HFFc6 (cell line): ENCODE measurements at regions not wholly inside any gene's neighbourhood (a gene's known extent, or its start where the extent isn't known, plus 50 kb on each side); places are given as distances from the start of the nearest gene placed in this dataset.
"Not testable (repeated sequence)": the region's sequence is repeated elsewhere in the genome, so short reads cannot be mapped to it uniquely, and the experiment has no call there.

Experiments used
- DNase-seq: peaks from one replicate; pipeline ENCODE4 v3.0.0-alpha.2; 2018
- H3K27ac Mint-ChIP-seq: 2 replicates; pipeline ENCODE4 v1.8.0; 2020; ENCODE audit warnings: mild to moderate bottlenecking, mixed read lengths
- H3K27me3 Mint-ChIP-seq: 2 replicates; pipeline ENCODE4 v1.8.0; 2021; ENCODE audit warnings: mild to moderate bottlenecking, moderate library complexity, mixed read lengths; ENCODE audit not compliant: insufficient read depth
- H3K36me3 Mint-ChIP-seq: 2 replicates; pipeline ENCODE4 v1.8.0; 2021; ENCODE audit warnings: low read depth, mixed read lengths
- H3K4me1 Mint-ChIP-seq: 2 replicates; pipeline ENCODE4 v1.8.0; 2020; ENCODE audit warnings: low read depth, mixed read lengths
- H3K4me3 Mint-ChIP-seq: 2 replicates; pipeline ENCODE4 v1.8.0; 2020; ENCODE audit warnings: mild to moderate bottlenecking, moderate library complexity, mixed read lengths
- H3K9me3 Mint-ChIP-seq: 2 replicates; pipeline ENCODE4 v1.8.0; 2020; ENCODE audit warnings: mild to moderate bottlenecking, mixed read lengths
- CTCF ChIP-seq: fragments of 200-600 bp; sonication (generic); IDR thresholded peaks from 2 replicates; pipeline ENCODE4 v1.5.0; 2021; ENCODE audit warnings: antibody characterized with exemption, mild to moderate bottlenecking

GRCh38 chr1:83442412-83442811, 556.5 kb downstream of the TTLL7 start:
- not testable (repeated sequence) for H3K4me3 Mint-ChIP-seq, H3K27me3 Mint-ChIP-seq, H3K27ac Mint-ChIP-seq, H3K4me1 Mint-ChIP-seq, DNase-seq, H3K36me3 Mint-ChIP-seq, H3K9me3 Mint-ChIP-seq

GRCh38 chr1:83440586-83440985, 558.3 kb downstream of the TTLL7 start:
- not testable (repeated sequence) for H3K9me3 Mint-ChIP-seq, H3K4me3 Mint-ChIP-seq, DNase-seq, H3K27ac Mint-ChIP-seq, H3K27me3 Mint-ChIP-seq, H3K36me3 Mint-ChIP-seq, H3K4me1 Mint-ChIP-seq

GRCh38 chr1:83440021-83440420, 558.9 kb downstream of the TTLL7 start:
- not testable (repeated sequence) for H3K9me3 Mint-ChIP-seq, H3K4me3 Mint-ChIP-seq, DNase-seq

GRCh38 chr1:83438316-83438715, 560.6 kb downstream of the TTLL7 start:
- not testable (repeated sequence) for H3K36me3 Mint-ChIP-seq, H3K9me3 Mint-ChIP-seq, H3K27me3 Mint-ChIP-seq, H3K4me3 Mint-ChIP-seq, H3K4me1 Mint-ChIP-seq, DNase-seq, H3K27ac Mint-ChIP-seq

More at GRCh38 chr1:83440021-83440420, 558.9 kb downstream of the TTLL7 start:
- H3K36me3 Mint-ChIP-seq, H3K27me3 Mint-ChIP-seq, H3K27ac Mint-ChIP-seq, H3K4me1 Mint-ChIP-seq: not testable (repeated sequence)

- H3K4me1 Mint-ChIP-seq, H3K27ac Mint-ChIP-seq, H3K9me3 Mint-ChIP-seq, H3K36me3 Mint-ChIP-seq, H3K4me3 Mint-ChIP-seq, DNase-seq, H3K27me3 Mint-ChIP-seq: not testable (repeated sequence)
Observed at GRCh38 chr1:83435336-83435735, 563.6 kb downstream of the TTLL7 start.

- H3K9me3 Mint-ChIP-seq, H3K4me3 Mint-ChIP-seq, H3K27ac Mint-ChIP-seq, H3K27me3 Mint-ChIP-seq, H3K4me1 Mint-ChIP-seq, DNase-seq, H3K36me3 Mint-ChIP-seq: not testable (repeated sequence)
Observed at GRCh38 chr1:83427566-83427965, 571.4 kb downstream of the TTLL7 start.

- not testable (repeated sequence) for H3K27ac Mint-ChIP-seq, DNase-seq, H3K36me3 Mint-ChIP-seq, H3K4me1 Mint-ChIP-seq, H3K4me3 Mint-ChIP-seq, H3K27me3 Mint-ChIP-seq, H3K9me3 Mint-ChIP-seq
Observed at GRCh38 chr1:83423382-83423781, 575.5 kb downstream of the TTLL7 start.

GRCh38 chr1:83418558-83418957, 580.4 kb downstream of the TTLL7 start:
- Mint-ChIP-seq H3K27ac (no peak overlapping the region), H3K36me3 (no peaks in the 10 kb centered on the region), H3K9me3 (peaks cover 3% of the 10 kb centered on the region; the same call in 1 of the 2 replicates), H3K4me1 (no peaks in the 10 kb centered on the region), H3K27me3 (no peaks in the 10 kb centered on the region), H3K4me3 (no peak overlapping the region)
- no peak for DNase-seq
- TF ChIP-seq CTCF: no peak

GRCh38 chr1:83413839-83414107, 585.2 kb downstream of the TTLL7 start:
- not testable (repeated sequence) for H3K4me1 Mint-ChIP-seq, DNase-seq, H3K27me3 Mint-ChIP-seq, H3K36me3 Mint-ChIP-seq, H3K9me3 Mint-ChIP-seq, H3K4me3 Mint-ChIP-seq, H3K27ac Mint-ChIP-seq

GRCh38 chr1:83410746-83411413, 588.1 kb downstream of the TTLL7 start:
- H3K4me1 Mint-ChIP-seq: not testable (repeated sequence)

GRCh38 chr1:83406693-83407371, 592.1 kb downstream of the TTLL7 start:
- DNase-seq, H3K4me1 Mint-ChIP-seq, H3K9me3 Mint-ChIP-seq, H3K27me3 Mint-ChIP-seq, H3K4me3 Mint-ChIP-seq, H3K27ac Mint-ChIP-seq, H3K36me3 Mint-ChIP-seq: not testable (repeated sequence)

More at GRCh38 chr1:83410746-83411413, 588.1 kb downstream of the TTLL7 start:
- not testable (repeated sequence) for H3K27ac Mint-ChIP-seq, H3K9me3 Mint-ChIP-seq, H3K36me3 Mint-ChIP-seq, H3K27me3 Mint-ChIP-seq, H3K4me3 Mint-ChIP-seq, DNase-seq

GRCh38 chr1:83405789-83406188, 593.1 kb downstream of the TTLL7 start:
- DNase-seq, H3K9me3 Mint-ChIP-seq, H3K4me1 Mint-ChIP-seq, H3K27ac Mint-ChIP-seq, H3K27me3 Mint-ChIP-seq, H3K4me3 Mint-ChIP-seq, H3K36me3 Mint-ChIP-seq: not testable (repeated sequence)

GRCh38 chr1:83403500-83403899, 595.4 kb downstream of the TTLL7 start:
- not testable (repeated sequence) for DNase-seq, H3K27ac Mint-ChIP-seq, H3K27me3 Mint-ChIP-seq, H3K4me1 Mint-ChIP-seq, H3K36me3 Mint-ChIP-seq, H3K4me3 Mint-ChIP-seq
- peaks cover 11% of the 10 kb centered on the region for H3K9me3 Mint-ChIP-seq
